CD1c-positive myeloid dendritic cell (primary cell): ENCODE measurements at regions not wholly inside any gene's neighbourhood (a gene's known extent, or its start where the extent isn't known, plus 50 kb on each side); places are given as distances from the start of the nearest gene placed in this dataset.
"Not testable (repeated sequence)": the region's sequence is repeated elsewhere in the genome, so short reads cannot be mapped to it uniquely, and the experiment has no call there.

ENCODE experiments used
- DNase-seq: peaks from one replicate; pipeline ENCODE4 v3.0.0-alpha.2; 2016; ENCODE audit errors: extremely low spot score

GRCh38 chr6:169862043-169862891, 110.8 kb downstream of the ERMARD start:
- DNase-seq, result no peak

- no peak for DNase-seq
Observed at GRCh38 chr6:169861431-169862042, 110.1 kb downstream of the ERMARD start.

GRCh38 chr6:169859978-169860703, 108.7 kb downstream of the ERMARD start:
- DNase-seq, result no peak

- no peak for DNase-seq
Observed at GRCh38 chr6:169859401-169859977, 108.1 kb downstream of the ERMARD start.

DNA sequence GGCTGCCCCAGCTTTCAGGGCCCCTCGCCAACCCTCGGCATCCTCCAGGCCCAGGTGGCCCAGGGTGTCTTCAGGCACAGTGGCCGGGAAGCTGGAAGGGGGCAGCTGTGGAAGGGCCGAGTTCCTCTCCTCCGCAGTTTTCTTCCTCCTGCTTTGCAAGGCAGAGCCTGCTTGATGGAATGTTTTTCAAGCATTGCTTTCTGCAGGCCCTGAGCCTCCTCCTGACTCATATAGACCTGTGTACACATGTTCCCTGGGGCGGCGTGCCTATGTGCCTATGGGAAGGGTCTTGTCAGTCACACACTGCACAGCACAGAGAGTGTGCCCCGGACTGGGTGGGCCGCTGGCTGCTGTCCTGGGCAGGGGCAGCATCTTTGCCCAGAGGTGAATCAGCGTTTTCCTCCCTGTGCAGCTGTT, 107.5 kb downstream of the ERMARD start:
- DNase-seq, result no peak

DNA sequence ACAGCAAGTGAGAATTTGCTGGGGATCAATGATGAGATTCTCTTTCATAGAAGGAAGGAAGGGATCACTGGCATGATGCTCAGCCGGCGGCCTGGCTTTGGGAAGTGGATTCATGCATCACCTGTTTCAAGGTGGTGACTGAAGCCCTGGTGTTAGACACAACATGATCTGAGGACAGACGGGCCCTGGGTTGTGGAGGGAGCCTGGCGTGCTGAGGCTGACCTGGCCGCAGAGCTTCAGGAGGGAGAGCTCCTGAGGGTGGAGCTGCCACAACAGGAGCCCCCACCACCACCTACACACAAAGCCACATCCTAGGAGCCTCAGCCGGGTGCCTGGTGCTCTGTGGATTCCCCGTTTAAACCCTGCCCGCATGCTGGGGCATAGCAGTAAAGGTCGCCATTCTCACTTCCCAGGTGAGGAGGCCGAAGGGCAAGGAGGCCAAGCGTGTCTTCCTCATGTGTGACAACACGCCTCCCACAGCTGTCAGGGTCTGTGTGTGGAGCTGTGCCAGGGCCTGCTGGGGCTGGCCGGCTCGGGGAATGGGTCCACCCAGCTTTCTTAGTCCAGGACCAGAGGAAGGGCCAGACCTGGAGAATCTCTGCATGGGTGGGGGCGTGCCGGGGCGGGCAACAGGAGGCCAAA, 107.0 kb downstream of the ERMARD start:
- no peak for DNase-seq

GRCh38 chr6:169857343-169858292, 106.2 kb downstream of the ERMARD start:
- DNase-seq, result no peak

- DNase-seq, result not testable (repeated sequence)
Observed at GRCh38 chr6:169856442-169857342, 105.3 kb downstream of the ERMARD start.

- DNase-seq, result no peak
Observed at GRCh38 chr6:169854813-169855212, 103.4 kb downstream of the ERMARD start.

- no peak for DNase-seq
Observed at GRCh38 chr6:169854083-169854725, 102.8 kb downstream of the ERMARD start.

DNA sequence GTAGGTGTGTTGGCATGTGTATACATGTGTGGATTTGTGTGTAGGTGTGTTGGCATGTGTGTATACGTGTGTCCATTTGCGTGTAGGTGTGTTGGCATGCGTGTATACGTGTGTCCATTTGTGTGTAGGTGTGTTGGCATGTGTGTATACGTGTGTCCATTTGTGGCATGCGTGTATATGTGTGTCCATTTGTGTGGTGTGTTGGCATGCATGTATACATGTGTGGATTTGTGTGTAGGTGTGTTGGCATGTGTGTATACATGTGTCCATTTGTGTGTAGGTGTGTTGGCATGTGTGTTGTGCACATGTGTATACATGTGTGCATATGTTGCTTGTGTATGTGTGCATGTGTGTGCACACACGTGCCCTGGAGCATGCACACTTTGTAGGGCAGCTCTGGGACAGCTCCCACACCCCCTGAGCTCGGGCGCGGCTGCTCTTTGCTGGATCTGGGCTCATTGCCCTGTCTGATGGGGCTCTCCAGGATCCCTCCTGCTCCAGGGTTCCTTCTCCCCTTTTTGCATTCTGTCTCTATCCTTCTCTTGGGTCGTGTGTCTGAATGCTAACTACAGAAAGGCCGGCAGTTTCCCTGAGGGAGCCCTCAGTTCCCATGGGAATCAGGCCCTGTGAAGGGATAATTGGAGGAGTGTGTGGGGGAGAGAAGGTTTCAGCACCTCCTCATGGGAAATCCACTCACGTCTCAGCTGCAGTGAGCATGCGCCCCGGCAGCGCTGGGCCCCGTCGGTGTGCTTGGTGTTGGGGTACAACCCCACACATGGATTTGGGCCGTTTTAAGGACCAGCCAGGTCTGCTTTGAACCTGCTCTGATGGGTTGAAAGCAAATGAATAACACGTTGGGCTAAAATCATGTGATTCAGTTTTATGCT, 102.0 kb downstream of the ERMARD start:
- no peak for DNase-seq

DNA sequence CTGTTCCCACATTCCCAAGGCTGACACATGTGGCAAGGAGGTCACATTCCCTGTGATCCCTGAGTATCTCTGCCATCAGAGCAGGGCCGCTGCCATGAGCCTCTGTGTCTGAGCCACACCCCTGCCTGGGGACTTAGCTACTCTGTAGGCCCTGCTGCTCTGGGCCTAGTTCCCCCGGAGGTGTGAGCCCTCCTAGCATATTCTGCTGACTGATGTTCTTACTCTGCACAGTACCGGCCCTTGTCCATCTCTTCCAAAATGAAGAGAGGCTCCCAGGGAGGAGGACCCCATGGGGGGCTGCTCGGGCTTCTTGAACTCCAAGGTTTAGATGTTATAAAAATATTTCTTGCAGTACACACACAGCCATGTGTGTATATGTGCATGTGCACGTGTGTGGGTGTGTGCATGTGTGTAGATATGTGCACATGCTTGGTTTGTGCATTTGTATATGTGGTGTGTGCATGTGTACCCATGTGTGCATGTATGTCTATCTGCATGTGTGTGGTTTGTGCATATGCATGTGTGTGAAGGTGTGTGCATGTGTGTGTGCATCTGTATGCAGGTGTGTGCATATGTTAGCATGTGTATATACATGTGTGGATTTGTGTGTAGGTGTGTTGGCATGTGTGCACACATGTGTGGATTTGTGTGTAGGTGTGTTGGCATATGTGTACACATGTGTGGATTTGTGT, 101.2 kb downstream of the ERMARD start:
- DNase-seq, result no peak

GRCh38 chr6:169851641-169852503, 100.5 kb downstream of the ERMARD start:
- DNase-seq, result no peak

- DNase-seq, result no peak
Observed at GRCh38 chr6:169850746-169851145, 99.3 kb downstream of the ERMARD start.

DNA sequence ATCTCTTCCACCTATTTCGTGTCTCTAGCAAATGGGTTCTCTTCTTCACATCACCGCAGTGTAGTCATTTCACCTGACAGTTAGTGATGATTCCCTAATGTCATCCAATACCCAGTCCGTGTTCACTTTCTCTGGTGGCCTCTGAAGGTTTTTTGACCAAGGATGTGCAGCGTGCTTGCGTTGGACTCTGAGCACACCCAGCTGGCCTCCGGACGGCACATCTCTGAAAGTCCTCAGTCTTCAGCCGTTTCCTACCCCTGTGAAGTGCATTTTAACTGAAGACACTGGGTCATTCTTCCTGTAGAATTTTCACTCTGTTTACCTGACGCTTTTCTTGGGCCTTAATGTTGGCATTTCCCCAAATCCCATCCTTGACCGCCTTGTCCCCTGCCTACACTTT, 98.7 kb downstream of the ERMARD start:
- no peak for DNase-seq

DNA sequence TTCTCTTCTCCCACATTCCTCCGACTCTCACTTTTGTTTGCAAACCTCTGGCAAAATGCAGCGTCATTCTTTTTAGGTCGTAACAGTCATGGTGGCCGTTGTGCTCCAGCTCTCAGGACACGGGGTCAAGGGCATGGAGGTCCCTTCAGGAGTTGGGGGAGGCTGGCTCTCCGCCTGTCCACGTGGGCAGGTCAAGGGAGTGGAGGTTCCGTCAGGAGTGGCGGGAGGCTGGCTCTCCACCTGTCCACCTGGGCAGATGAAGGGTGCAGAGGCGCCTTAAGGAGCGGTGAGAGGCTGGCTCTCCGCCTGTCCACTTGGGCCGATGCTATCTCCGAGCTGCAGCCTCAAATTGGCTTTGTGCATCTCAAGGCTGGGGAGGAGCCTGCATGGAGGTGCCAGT, 98.0 kb downstream of the ERMARD start:
- DNase-seq, result no peak
